Common myeloid progenitor, CD34-positive (primary cell): ENCODE measurements at regions not wholly inside any gene's neighbourhood (a gene's known extent, or its start where the extent isn't known, plus 50 kb on each side); places are given as distances from the start of the nearest gene placed in this dataset.

Experiments
- CTCF ChIA-PET: fragments of 350-600 bp; sonication (Branson Sonifier 250); formaldehyde crosslinking; loops from one replicate; lab custom pipeline; 2021; ENCODE audit warnings: antibody characterized with exemption; lab: Charles Lee
- POLR2A ChIA-PET: fragments of 350-600 bp; sonication (Branson Sonifier 250); formaldehyde crosslinking; loops from one replicate; lab custom pipeline; 2021; ENCODE audit warnings: antibody characterized with exemption; lab: Charles Lee
- DNase-seq, 3 donors: peaks; one replicate each; pipeline versions ENCODE4 v3.0.0 to v3.0.0-alpha.2; 2013
- H3K27ac ChIP-seq, 2 experiments: 1 replicate in 1 of 2; 2 replicates in 1 of 2; pipeline ENCODE4 v1.7.0; 2013; ENCODE audit warnings: inconsistent platforms in 2 of 2, low read length in 2 of 2, mild to moderate bottlenecking in 2 of 2, low read depth in 1 of 2, moderate library complexity in 1 of 2; ENCODE audit not compliant: severe bottlenecking in 2 of 2, insufficient read depth in 1 of 2, poor library complexity in 1 of 2
- H3K27me3 ChIP-seq, 5 experiments: replicated peaks in 2 of 5; 1 replicate in 3 of 5; 2 replicates in 2 of 5; pipeline versions ENCODE4 v1.6.1 to v1.7.0; 2013; ENCODE audit warnings: low read length in 4 of 5, mild to moderate bottlenecking in 2 of 5, moderate library complexity in 2 of 5, inconsistent platforms in 1 of 5; ENCODE audit not compliant: insufficient read depth in 5 of 5, control insufficient read depth in 4 of 5
- H3K36me3 ChIP-seq, 4 experiments: 1 replicate in 2 of 4; 2 replicates in 2 of 4; pipeline versions ENCODE4 v1.6.1 to v1.7.0; 2013; ENCODE audit warnings: low read length in 3 of 4, control low read depth in 1 of 4, mild to moderate bottlenecking in 1 of 4; ENCODE audit not compliant: control insufficient read depth in 4 of 4, insufficient read depth in 4 of 4
- H3K4me1 ChIP-seq, 4 experiments: 1 replicate in 3 of 4; 2 replicates in 1 of 4; pipeline versions ENCODE4 v1.6.1 to v1.7.1; 2013; ENCODE audit warnings: low read length in 3 of 4, mild to moderate bottlenecking in 3 of 4, control low read depth in 1 of 4, inconsistent platforms in 1 of 4, moderate library complexity in 1 of 4; ENCODE audit not compliant: control insufficient read depth in 4 of 4, insufficient read depth in 4 of 4; ENCODE audit errors: control extremely low read depth in 1 of 4
- H3K4me3 ChIP-seq, 7 experiments: 1 replicate in 4 of 7; 2 replicates in 3 of 7; pipeline versions ENCODE4 v1.5.1 to v1.7.0; 2013; ENCODE audit warnings: mild to moderate bottlenecking in 7 of 7, low read length in 6 of 7, moderate library complexity in 6 of 7, inconsistent platforms in 2 of 7, low read depth in 2 of 7, control low read depth in 1 of 7; ENCODE audit not compliant: insufficient read depth in 4 of 7, control insufficient read depth in 1 of 7; ENCODE audit errors: extremely low read depth in 1 of 7
- H3K9me3 ChIP-seq, 5 experiments: 1 replicate in 4 of 5; 2 replicates in 1 of 5; pipeline versions ENCODE4 v1.6.1 to v1.7.1; 2013; ENCODE audit warnings: low read length in 4 of 5, mild to moderate bottlenecking in 2 of 5, inconsistent platforms in 1 of 5, low read depth in 1 of 5, moderate library complexity in 1 of 5; ENCODE audit not compliant: control insufficient read depth in 4 of 5, insufficient read depth in 2 of 5; ENCODE audit errors: control extremely low read depth in 1 of 5
- WGBS: methylation state at CpG from one replicate; pipeline ENCODE4 v1.1.5; 2013; ENCODE audit not compliant: insufficient coverage; 5-methylcytosine and 5-hydroxymethylcytosine counted together

GRCh38 chr3:111362381-111363009, 179.5 kb upstream of the CD96 start:
- WGBS: no CpG with 5 or more reads among the region's 1 CpG
- H3K36me3 ChIP-seq: no peaks in the 10 kb centered on the region
- POLR2A ChIA-PET: no interaction called here
- H3K9me3 ChIP-seq: no peaks in the 10 kb centered on the region
- no peak for DNase-seq
- peaks cover 0 to 2% (median 0%) of the 10 kb centered on the region in 5 experiments for H3K27me3 ChIP-seq
- H3K4me1 ChIP-seq: no peaks in the 10 kb centered on the region
- no peak overlapping the region for H3K4me3 ChIP-seq
- no peak overlapping the region for H3K27ac ChIP-seq
- CTCF ChIA-PET: no interaction called here

- no peaks in the 10 kb centered on the region for H3K4me1 ChIP-seq
- H3K4me3 ChIP-seq: no peak overlapping the region
- WGBS: 96% methylated on average over 4 of the region's 4 CpGs
- ChIA-PET CTCF (no interaction called here), POLR2A (no interaction called here)
- H3K9me3 ChIP-seq: peaks cover 0 to 5% (median 0%) of the 10 kb centered on the region in 5 experiments
- H3K27ac ChIP-seq: no peak overlapping the region
- peaks cover 0 to 2% (median 0%) of the 10 kb centered on the region in 5 experiments for H3K27me3 ChIP-seq
- H3K36me3 ChIP-seq: no peaks in the 10 kb centered on the region
- no peak for DNase-seq
Measured at GRCh38 chr3:111366515-111366914, 175.5 kb upstream of the CD96 start.

- 100% methylated on average over 1 of the region's 1 CpG for WGBS
- H3K27ac ChIP-seq: no peak overlapping the region
- no peaks in the 10 kb centered on the region for H3K36me3 ChIP-seq
- H3K4me3 ChIP-seq: no peak overlapping the region
- H3K4me1 ChIP-seq: no peaks in the 10 kb centered on the region
- no peak for DNase-seq
- POLR2A ChIA-PET: no interaction called here
- CTCF ChIA-PET: no interaction called here
- H3K9me3 ChIP-seq: peaks cover 0 to 13% (median 1%) of the 10 kb centered on the region in 5 experiments
- H3K27me3 ChIP-seq: peaks cover 0 to 2% (median 0%) of the 10 kb centered on the region in 5 experiments
Measured at GRCh38 chr3:111368056-111368455, 173.9 kb upstream of the CD96 start.

- Histone ChIP-seq H3K4me3 (no peak overlapping the region), H3K9me3 (peaks cover 0 to 16% (median 3%) of the 10 kb centered on the region in 5 experiments), H3K27ac (no peak overlapping the region), H3K27me3 (no peaks in the 10 kb centered on the region), H3K4me1 (no peaks in the 10 kb centered on the region), H3K36me3 (no peaks in the 10 kb centered on the region)
- POLR2A ChIA-PET: no interaction called here
- CTCF ChIA-PET: no interaction called here
- DNase-seq: no peak
Measured at GRCh38 chr3:111369958-111370357, 172.0 kb upstream of the CD96 start.

- DNase-seq: no peak
- ChIA-PET CTCF (no interaction called here), POLR2A (no interaction called here)
- Histone ChIP-seq H3K36me3 (no peaks in the 10 kb centered on the region), H3K9me3 (peaks cover 0 to 18% (median 4%) of the 10 kb centered on the region in 5 experiments), H3K27ac (no peak overlapping the region), H3K27me3 (no peaks in the 10 kb centered on the region), H3K4me3 (no peak overlapping the region), H3K4me1 (no peaks in the 10 kb centered on the region)
- WGBS: 100% methylated on average over 1 of the region's 3 CpGs
Measured at GRCh38 chr3:111373239-111373638, 168.8 kb upstream of the CD96 start.

GRCh38 chr3:111373861-111374260, 168.1 kb upstream of the CD96 start:
- peaks cover 0 to 20% (median 4%) of the 10 kb centered on the region in 5 experiments for H3K9me3 ChIP-seq
- H3K27me3 ChIP-seq: no peaks in the 10 kb centered on the region
- no peak overlapping the region for H3K27ac ChIP-seq
- ChIA-PET POLR2A (no interaction called here), CTCF (no interaction called here)
- no peak for DNase-seq
- H3K36me3 ChIP-seq: no peaks in the 10 kb centered on the region
- no peaks in the 10 kb centered on the region for H3K4me1 ChIP-seq
- no peak overlapping the region for H3K4me3 ChIP-seq

- Histone ChIP-seq H3K4me1 (no peaks in the 10 kb centered on the region), H3K27ac (no peak overlapping the region), H3K36me3 (no peaks in the 10 kb centered on the region), H3K9me3 (no peaks in the 10 kb centered on the region), H3K4me3 (no peak overlapping the region), H3K27me3 (no peaks in the 10 kb centered on the region)
- no CpG with 5 or more reads among the region's 4 CpGs for WGBS
- ChIA-PET POLR2A (no interaction called here), CTCF (no interaction called here)
- DNase-seq: no peak
Measured at GRCh38 chr3:111385971-111386495, 156.0 kb upstream of the CD96 start.
